Fibroblast of pulmonary artery (primary cell): ENCODE measurements at regions not wholly inside any gene's neighbourhood (a gene's known extent, or its start where the extent isn't known, plus 50 kb on each side); places are given as distances from the start of the nearest gene placed in this dataset.

ENCODE experiments used
- DNase-seq: peaks from one replicate; pipeline ENCODE4 v3.0.0-alpha.2; 2010; ENCODE audit warnings: low read depth
- H3K4me3 ChIP-seq: replicated peaks from 2 replicates; pipeline ENCODE4 v1.5.1; 2011; ENCODE audit warnings: low read depth, mild to moderate bottlenecking, control low read depth, low read length, moderate library complexity
- TF ChIP-seq, protein P1 (sequence below): IDR thresholded peaks from 2 replicates; pipeline ENCODE4 v1.5.1; 2011; ENCODE audit warnings: mild to moderate bottlenecking, control low read depth, low read length, inconsistent platforms; ENCODE audit errors: missing control alignments

GRCh38 chr20:39234520-39235095, 272.5 kb downstream of the DHX35 start:
- TF ChIP-seq, protein P1, sequence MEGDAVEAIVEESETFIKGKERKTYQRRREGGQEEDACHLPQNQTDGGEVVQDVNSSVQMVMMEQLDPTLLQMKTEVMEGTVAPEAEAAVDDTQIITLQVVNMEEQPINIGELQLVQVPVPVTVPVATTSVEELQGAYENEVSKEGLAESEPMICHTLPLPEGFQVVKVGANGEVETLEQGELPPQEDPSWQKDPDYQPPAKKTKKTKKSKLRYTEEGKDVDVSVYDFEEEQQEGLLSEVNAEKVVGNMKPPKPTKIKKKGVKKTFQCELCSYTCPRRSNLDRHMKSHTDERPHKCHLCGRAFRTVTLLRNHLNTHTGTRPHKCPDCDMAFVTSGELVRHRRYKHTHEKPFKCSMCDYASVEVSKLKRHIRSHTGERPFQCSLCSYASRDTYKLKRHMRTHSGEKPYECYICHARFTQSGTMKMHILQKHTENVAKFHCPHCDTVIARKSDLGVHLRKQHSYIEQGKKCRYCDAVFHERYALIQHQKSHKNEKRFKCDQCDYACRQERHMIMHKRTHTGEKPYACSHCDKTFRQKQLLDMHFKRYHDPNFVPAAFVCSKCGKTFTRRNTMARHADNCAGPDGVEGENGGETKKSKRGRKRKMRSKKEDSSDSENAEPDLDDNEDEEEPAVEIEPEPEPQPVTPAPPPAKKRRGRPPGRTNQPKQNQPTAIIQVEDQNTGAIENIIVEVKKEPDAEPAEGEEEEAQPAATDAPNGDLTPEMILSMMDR: no peak
- no peak for DNase-seq
- H3K4me3 ChIP-seq: no peak overlapping the region

DNA sequence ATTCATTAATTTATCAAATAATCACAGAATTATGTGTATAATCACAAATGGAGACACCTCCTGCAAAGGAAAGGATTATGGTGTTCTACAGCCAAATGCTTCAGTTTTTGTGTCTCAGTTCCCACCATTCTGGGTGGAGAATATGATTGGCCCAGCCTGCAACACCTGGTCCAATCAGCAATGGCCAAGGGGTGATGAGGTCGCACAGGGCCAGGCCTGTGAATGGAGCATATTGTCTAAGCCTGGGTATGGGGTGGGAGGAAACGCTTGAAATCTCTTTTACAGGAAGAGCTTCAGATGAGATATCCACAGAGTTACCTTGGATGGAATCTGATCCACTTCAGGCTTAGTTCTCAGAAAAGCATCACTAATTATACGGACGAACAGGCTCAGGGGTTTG, 271.6 kb downstream of the DHX35 start:
- TF ChIP-seq, protein P1: no peak
- no peak overlapping the region for H3K4me3 ChIP-seq
- DNase-seq: no peak

DNA sequence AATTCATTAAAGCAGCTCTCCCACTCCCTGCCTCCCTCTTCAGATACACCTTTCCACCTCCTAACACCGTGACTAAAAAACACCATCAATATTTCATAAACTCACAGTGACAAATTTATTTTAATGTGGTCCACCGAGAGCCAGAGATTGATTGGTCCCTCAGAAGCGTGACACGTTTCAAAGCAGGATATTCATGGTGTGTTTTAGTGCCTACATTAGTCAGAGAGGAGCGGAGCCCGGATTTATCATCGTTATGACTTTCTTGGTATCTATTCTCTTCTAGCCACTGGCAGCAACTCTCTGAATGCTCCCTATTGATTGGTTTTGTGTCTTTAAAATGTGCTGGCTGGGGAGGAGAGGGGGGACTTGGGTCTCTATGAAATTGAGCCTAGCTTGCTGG, 265.3 kb downstream of the DHX35 start:
- DNase-seq: no peak
- no peak overlapping the region for H3K4me3 ChIP-seq
- TF ChIP-seq, protein P1: no peak

GRCh38 chr20:39225978-39226377, 263.8 kb downstream of the DHX35 start:
- TF ChIP-seq, protein P1: no peak
- no peak for DNase-seq
- H3K4me3 ChIP-seq: no peak overlapping the region

DNA sequence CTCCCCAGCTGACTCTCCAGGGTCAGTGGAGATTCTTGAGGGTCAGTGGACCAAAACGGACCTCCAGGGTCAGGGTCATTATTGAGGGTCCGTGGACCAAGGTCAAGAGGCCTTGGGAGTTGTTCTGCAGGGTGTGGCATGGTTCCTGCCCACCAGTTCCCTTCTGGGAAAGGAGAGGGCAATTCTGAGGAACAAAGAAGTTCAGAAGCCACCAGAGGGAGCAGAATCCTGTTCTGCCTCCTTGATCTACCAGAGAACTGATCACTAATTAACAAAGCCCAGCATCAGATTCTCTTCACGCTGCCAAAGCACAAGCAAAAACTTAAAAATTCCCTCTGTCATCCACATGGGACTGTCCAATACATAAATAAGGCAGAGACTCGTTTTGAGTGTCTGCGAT, 263.4 kb downstream of the DHX35 start:
- TF ChIP-seq, protein P1: no peak
- no peak for DNase-seq
- H3K4me3 ChIP-seq: no peak overlapping the region

DNA sequence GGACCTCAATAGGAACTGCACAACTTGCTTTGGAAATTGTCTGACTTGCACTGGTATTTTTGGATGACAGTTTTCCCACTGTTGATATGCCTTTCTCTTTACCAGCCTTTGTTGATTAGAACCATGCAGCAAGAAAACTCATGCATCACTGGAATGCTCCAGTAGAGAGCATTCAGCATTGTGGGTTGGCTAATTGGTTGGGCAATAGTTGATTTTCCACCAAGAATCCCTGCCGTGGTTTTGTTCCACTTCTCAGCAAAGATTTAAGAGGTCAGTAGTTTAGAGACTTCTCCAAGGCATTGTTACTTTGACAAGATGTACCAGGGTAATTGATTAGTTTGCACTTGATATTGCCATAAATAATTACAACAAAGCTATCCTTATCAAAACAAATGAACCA, 260.0 kb downstream of the DHX35 start:
- TF ChIP-seq, protein P1: no peak
- no peak overlapping the region for H3K4me3 ChIP-seq
- no peak for DNase-seq

DNA sequence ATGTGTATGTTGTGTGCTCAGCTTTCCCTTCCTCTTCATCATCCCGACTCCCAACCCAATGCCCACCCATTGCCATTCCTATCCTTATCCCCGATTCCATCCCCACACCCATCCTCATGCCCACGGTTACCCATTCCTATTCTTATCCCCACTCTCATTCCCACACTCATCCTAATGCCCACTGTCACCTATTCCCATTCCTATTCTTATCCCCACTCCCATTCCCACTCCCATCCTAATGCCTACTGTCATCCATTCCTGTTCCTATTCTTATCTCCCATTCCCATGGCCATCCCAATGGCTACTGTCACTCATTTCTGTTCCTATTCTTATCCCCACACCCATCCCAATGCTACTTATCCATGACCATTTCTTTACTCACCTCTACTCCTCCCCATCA, 254.1 kb downstream of the DHX35 start:
- no peak overlapping the region for H3K4me3 ChIP-seq
- no peak for DNase-seq
- TF ChIP-seq, protein P1: no peak
